Lung (tissue), 11 donors: ENCODE measurements at regions not wholly inside any gene's neighbourhood (a gene's known extent, or its start where the extent isn't known, plus 50 kb on each side); places are given as distances from the start of the nearest gene placed in this dataset.

Experiments
- ATAC-seq: fragments of 200-7000 bp; cut with Tn5 transposase; one replicate; pipeline ENCODE4 v1.9.1; 2020; ENCODE audit warnings: moderate number of reproducible peaks; ENCODE audit not compliant: insufficient read depth, low FRiP score
- DNase-seq, 3 donors: peaks; one replicate each; pipeline ENCODE4 v3.0.0-alpha.2; 2013 to 2017
- H3K27ac ChIP-seq, 2 donors: one replicate each; pipeline ENCODE4 v1.5.1; 2013; ENCODE audit warnings: mild to moderate bottlenecking in 2 of 2, moderate library complexity in 2 of 2, control low read depth in 1 of 2, inconsistent platforms in 1 of 2, low read depth in 1 of 2, low read length in 1 of 2
- H3K27me3 ChIP-seq, 3 donors: one replicate each; pipeline ENCODE4 v1.5.1; 2013; ENCODE audit warnings: low read length in 2 of 3; ENCODE audit not compliant: control insufficient read depth in 3 of 3, insufficient read depth in 3 of 3
- H3K36me3 ChIP-seq, 4 donors: one replicate each; pipeline ENCODE4 v1.5.1; 2013; ENCODE audit warnings: low read length in 4 of 4, mild to moderate bottlenecking in 1 of 4, moderate library complexity in 1 of 4; ENCODE audit not compliant: control insufficient read depth in 4 of 4, insufficient read depth in 4 of 4
- H3K4me1 ChIP-seq, 5 donors: one replicate each; pipeline ENCODE4 v1.5.1; 2013; ENCODE audit warnings: low read length in 5 of 5, mild to moderate bottlenecking in 2 of 5, moderate library complexity in 1 of 5; ENCODE audit not compliant: control insufficient read depth in 5 of 5, insufficient read depth in 5 of 5
- H3K4me3 ChIP-seq: one replicate; pipeline ENCODE4 v1.5.1; 2013; ENCODE audit warnings: mild to moderate bottlenecking, control low read depth, moderate library complexity
- H3K9ac ChIP-seq, 2 donors: one replicate each; pipeline ENCODE4 v1.5.1; 2013; ENCODE audit warnings: low read length in 2 of 2, control low read depth in 1 of 2; ENCODE audit not compliant: insufficient read depth in 1 of 2
- H3K9me3 ChIP-seq, 4 donors: one replicate each; pipeline ENCODE4 v1.5.1; 2013; ENCODE audit warnings: low read length in 3 of 4, mild to moderate bottlenecking in 1 of 4, moderate library complexity in 1 of 4; ENCODE audit not compliant: control insufficient read depth in 4 of 4, insufficient read depth in 3 of 4
- WGBS, 2 donors: extraction: QIAGEN DNeasy Blood & Tissue Kit; methylation state at CpG; one replicate each; pipeline ENCODE4 v1.1.7; 2013; 5-methylcytosine and 5-hydroxymethylcytosine counted together
- TF ChIP-seq, protein P1 (sequence below): IDR thresholded peaks from 2 replicates; pipeline ENCODE4 v1.5.1; 2012; ENCODE audit warnings: mild to moderate bottlenecking; ENCODE audit errors: control extremely low read depth, extremely low read depth
- donor health status: control.
- donor health status: control.
- donor health status: Bipolar disorder and iron deficiency.
- donor health status: healthy.
- donor health status: DM: yes; HTN: yes; CAD: no.

DNA sequence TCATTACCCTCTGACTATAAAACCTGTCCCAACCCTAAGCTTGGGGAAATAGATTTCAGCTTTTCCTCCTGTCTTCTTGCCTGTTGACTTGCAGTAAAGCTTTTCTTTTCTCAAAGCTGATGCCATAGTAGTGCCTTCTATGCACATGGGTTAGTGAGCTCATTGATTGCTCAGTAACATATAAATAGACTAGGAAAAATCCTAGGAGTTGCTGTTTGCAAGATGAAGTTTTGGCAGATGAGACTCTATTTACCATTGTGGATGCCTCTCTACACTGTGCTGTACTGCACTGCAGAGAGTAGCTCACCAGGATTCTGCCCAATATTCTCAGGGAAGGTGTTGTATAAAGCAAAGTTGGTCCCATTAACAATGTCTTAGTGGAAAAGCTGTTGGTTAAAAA, 262.7 kb upstream of the CD180 start:
- ATAC-seq, result no peak
- no peak for DNase-seq
- Histone ChIP-seq H3K4me3 (no peak overlapping the region), H3K4me1 (peaks cover 0 to under 1% (median 0%) of the 10 kb centered on the region in 5 donors), H3K27ac (no peak overlapping the region), H3K27me3 (no peaks in the 10 kb centered on the region), H3K36me3 (no peaks in the 10 kb centered on the region), H3K9ac (no peak overlapping the region), H3K9me3 (peaks cover 0 to 3% (median 0%) of the 10 kb centered on the region in 4 donors)
- TF ChIP-seq, protein P1, sequence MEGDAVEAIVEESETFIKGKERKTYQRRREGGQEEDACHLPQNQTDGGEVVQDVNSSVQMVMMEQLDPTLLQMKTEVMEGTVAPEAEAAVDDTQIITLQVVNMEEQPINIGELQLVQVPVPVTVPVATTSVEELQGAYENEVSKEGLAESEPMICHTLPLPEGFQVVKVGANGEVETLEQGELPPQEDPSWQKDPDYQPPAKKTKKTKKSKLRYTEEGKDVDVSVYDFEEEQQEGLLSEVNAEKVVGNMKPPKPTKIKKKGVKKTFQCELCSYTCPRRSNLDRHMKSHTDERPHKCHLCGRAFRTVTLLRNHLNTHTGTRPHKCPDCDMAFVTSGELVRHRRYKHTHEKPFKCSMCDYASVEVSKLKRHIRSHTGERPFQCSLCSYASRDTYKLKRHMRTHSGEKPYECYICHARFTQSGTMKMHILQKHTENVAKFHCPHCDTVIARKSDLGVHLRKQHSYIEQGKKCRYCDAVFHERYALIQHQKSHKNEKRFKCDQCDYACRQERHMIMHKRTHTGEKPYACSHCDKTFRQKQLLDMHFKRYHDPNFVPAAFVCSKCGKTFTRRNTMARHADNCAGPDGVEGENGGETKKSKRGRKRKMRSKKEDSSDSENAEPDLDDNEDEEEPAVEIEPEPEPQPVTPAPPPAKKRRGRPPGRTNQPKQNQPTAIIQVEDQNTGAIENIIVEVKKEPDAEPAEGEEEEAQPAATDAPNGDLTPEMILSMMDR, result no peak

DNA sequence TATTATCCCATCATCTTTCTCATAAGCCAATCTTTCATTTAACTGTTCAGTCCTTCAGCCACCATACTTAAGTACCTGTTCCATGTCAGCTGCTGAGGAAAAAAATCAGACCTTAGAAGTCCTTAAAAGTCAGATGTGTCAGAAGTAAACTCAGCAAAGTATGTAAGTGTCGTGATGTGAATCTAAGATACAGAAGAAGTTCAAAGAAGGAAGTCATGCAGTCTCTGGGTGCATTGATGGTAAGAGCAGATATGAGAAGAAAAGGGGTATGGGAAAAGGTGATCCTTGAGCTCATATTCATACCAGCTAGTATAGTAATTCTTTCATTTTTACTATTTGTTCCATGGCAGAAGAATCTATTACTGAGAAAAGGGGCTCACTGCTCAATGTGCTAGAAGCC, 259.4 kb upstream of the CD180 start:
- peaks cover 0 to 21% (median 0%) of the 10 kb centered on the region in 5 donors for H3K4me1 ChIP-seq
- H3K36me3 ChIP-seq, result no peaks in the 10 kb centered on the region
- WGBS, 2 donors, result 63 to 67% methylated on average over 1 of the region's 1 CpG

DNA sequence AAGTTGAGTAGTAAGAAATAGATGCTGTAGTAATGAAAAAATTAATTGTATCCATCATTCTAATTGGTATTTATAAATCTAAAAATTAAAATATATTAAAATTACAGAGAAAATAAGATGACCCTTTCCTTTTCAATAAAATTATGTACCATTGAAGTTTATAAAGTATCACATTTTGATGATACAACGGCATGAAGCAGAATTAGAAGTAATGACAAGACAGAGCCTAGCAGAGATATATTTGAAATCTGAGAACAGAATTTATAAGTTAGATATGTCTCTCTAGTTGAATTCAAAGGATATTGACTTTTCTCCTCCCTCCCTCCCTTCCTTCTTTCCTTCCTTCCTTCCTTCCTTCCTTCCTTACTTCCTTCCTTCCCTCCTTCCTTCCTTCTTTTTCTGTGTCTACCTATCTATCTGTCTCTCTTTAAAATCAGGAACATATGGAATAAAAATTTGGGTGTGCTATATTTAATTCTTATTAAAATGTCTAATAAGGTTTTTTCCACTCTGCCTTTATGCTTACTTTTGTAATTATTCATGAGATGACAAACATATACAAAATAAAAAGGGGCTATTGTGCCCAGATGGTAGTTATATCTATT, 258.5 kb upstream of the CD180 start:
- Histone ChIP-seq H3K4me3 (no peak overlapping the region), H3K27ac (no peak overlapping the region), H3K27me3 (no peaks in the 10 kb centered on the region), H3K4me1 (peaks cover 0 to 30% (median 3%) of the 10 kb centered on the region in 5 donors), H3K36me3 (no peaks in the 10 kb centered on the region), H3K9me3 (no peaks in the 10 kb centered on the region), H3K9ac (no peak overlapping the region)
- TF ChIP-seq, protein P1, result no peak
- 96 to 97% methylated on average over 1 of the region's 1 CpG for WGBS, 2 donors
- DNase-seq, result no peak
- ATAC-seq, result no peak

More for the DNA sequence above, 259.4 kb upstream of the CD180 start:
- ATAC-seq (no peak), DNase-seq (no peak)
- Histone ChIP-seq H3K27me3 (no peaks in the 10 kb centered on the region), H3K9me3 (no peaks in the 10 kb centered on the region), H3K27ac (no peak overlapping the region), H3K9ac (no peak overlapping the region), H3K4me3 (no peak overlapping the region)
- TF ChIP-seq, protein P1, result no peak
